H9 (cell line): ENCODE measurements at regions not wholly inside any gene's neighbourhood (a gene's known extent, or its start where the extent isn't known, plus 50 kb on each side); places are given as distances from the start of the nearest gene placed in this dataset.
"Not testable (repeated sequence)": the region's sequence is repeated elsewhere in the genome, so short reads cannot be mapped to it uniquely, and the experiment has no call there.

Experiments used
- DNase-seq: peaks from one replicate; pipeline ENCODE4 v3.0.0-alpha.2; 2017
- H2AFZ ChIP-seq: one replicate; pipeline ENCODE4 v1.6.1; 2013; ENCODE audit warnings: mild to moderate bottlenecking, low read length, control low read depth, moderate library complexity
- H2AK5ac ChIP-seq: 2 replicates; pipeline ENCODE4 v1.6.1; 2013; ENCODE audit warnings: low read length, control low read depth, mixed read lengths; ENCODE audit not compliant: insufficient read length
- H2BK120ac ChIP-seq: one replicate; pipeline ENCODE4 v1.6.1; 2013; ENCODE audit warnings: low read depth, mild to moderate bottlenecking, low read length, control low read depth, inconsistent platforms; ENCODE audit not compliant: poor library complexity, severe bottlenecking
- H2BK12ac ChIP-seq: 2 replicates; pipeline ENCODE4 v1.6.1; 2013; ENCODE audit warnings: low read length, control low read depth, mixed read lengths, low read depth; ENCODE audit not compliant: insufficient read length
- H2BK15ac ChIP-seq: 2 replicates; pipeline ENCODE4 v1.6.1; 2013; ENCODE audit warnings: low read depth, low read length, control low read depth
- H2BK20ac ChIP-seq: one replicate; pipeline ENCODE4 v1.6.1; 2013; ENCODE audit warnings: low read depth, mild to moderate bottlenecking, low read length, control low read depth, inconsistent platforms; ENCODE audit not compliant: poor library complexity, severe bottlenecking
- H2BK5ac ChIP-seq: 2 replicates; pipeline ENCODE4 v1.6.1; 2013; ENCODE audit warnings: low read length, control low read depth, mixed read lengths; ENCODE audit not compliant: insufficient read length
- H3K14ac ChIP-seq: 2 replicates; pipeline ENCODE4 v1.6.1; 2013; ENCODE audit warnings: low read length, control low read depth; ENCODE audit not compliant: insufficient read depth
- H3K18ac ChIP-seq: 2 replicates; pipeline ENCODE4 v1.6.1; 2013; ENCODE audit warnings: low read depth, mild to moderate bottlenecking, mixed read lengths, low read length, control low read depth; ENCODE audit not compliant: insufficient read length
- H3K23ac ChIP-seq: 2 replicates; pipeline ENCODE4 v1.6.1; 2013; ENCODE audit warnings: low read length, control low read depth, mixed read lengths, low read depth; ENCODE audit not compliant: insufficient read length
- H3K23me2 ChIP-seq: 2 replicates; pipeline ENCODE4 v1.6.1; 2013; ENCODE audit warnings: low read depth, mild to moderate bottlenecking, mixed read lengths, low read length, control low read depth; ENCODE audit not compliant: insufficient read length, poor library complexity, severe bottlenecking
- H3K27ac ChIP-seq: 2 replicates; pipeline ENCODE4 v1.5.1; 2013; ENCODE audit warnings: low read length, control low read depth, mixed read lengths, low read depth; ENCODE audit not compliant: insufficient read length
- H3K27me3 ChIP-seq: 2 replicates; pipeline ENCODE4 v1.6.1; 2013; ENCODE audit warnings: low read length, control low read depth, inconsistent platforms; ENCODE audit not compliant: insufficient read depth
- H3K4ac ChIP-seq: 2 replicates; pipeline ENCODE4 v1.6.1; 2013; ENCODE audit warnings: low read depth, mild to moderate bottlenecking, control low read depth, inconsistent platforms, low read length, moderate library complexity
- H3K4me1 ChIP-seq: 2 replicates; pipeline ENCODE4 v1.6.1; 2013; ENCODE audit warnings: low read length, control low read depth, inconsistent platforms; ENCODE audit not compliant: insufficient read depth
- H3K4me2 ChIP-seq: 2 replicates; pipeline ENCODE4 v1.6.1; 2013; ENCODE audit warnings: low read length, control low read depth, mixed read lengths; ENCODE audit not compliant: insufficient read length, insufficient read depth
- H3K56ac ChIP-seq: 2 replicates; pipeline ENCODE4 v1.6.1; 2013; ENCODE audit warnings: low read depth, mild to moderate bottlenecking, mixed read lengths, low read length, control low read depth; ENCODE audit not compliant: insufficient read length
- H3K79me1 ChIP-seq: 2 replicates; pipeline ENCODE4 v1.6.1; 2013; ENCODE audit warnings: low read depth, mild to moderate bottlenecking, moderate library complexity, low read length, control low read depth, inconsistent platforms; ENCODE audit not compliant: insufficient read depth, poor library complexity, severe bottlenecking
- H3K79me2 ChIP-seq: 2 replicates; pipeline ENCODE4 v1.6.1; 2013; ENCODE audit warnings: low read length, control low read depth, inconsistent platforms; ENCODE audit not compliant: insufficient read depth
- H3K9ac ChIP-seq: 2 replicates; pipeline ENCODE4 v1.6.1; 2013; ENCODE audit warnings: low read length, control low read depth, mixed read lengths; ENCODE audit not compliant: insufficient read length; ENCODE audit errors: extremely low read depth
- H3K9me3 ChIP-seq: one replicate; pipeline ENCODE4 v1.6.1; 2013; ENCODE audit warnings: low read depth, low read length, inconsistent platforms; ENCODE audit not compliant: control insufficient read depth
- H3T11ph ChIP-seq: one replicate; pipeline ENCODE4 v1.6.1; 2013; ENCODE audit warnings: mild to moderate bottlenecking, low read length, control low read depth, inconsistent platforms
- H4K20me1 ChIP-seq: one replicate; pipeline ENCODE4 v1.6.1; 2013; ENCODE audit not compliant: control insufficient read depth, insufficient read length, insufficient read depth
- H4K5ac ChIP-seq: 2 replicates; pipeline ENCODE4 v1.6.1; 2013; ENCODE audit warnings: low read depth, mild to moderate bottlenecking, mixed read lengths, low read length, control low read depth; ENCODE audit not compliant: insufficient read length
- H4K8ac ChIP-seq: replicated peaks from 2 replicates; pipeline ENCODE4 v1.6.1; 2013; ENCODE audit warnings: low read length, control low read depth, mixed read lengths, low read depth; ENCODE audit not compliant: insufficient read length
- H4K91ac ChIP-seq: 2 replicates; pipeline ENCODE4 v1.6.1; 2013; ENCODE audit warnings: low read depth, mild to moderate bottlenecking, moderate library complexity, mixed read lengths, low read length, control low read depth; ENCODE audit not compliant: insufficient read length
- H3K27ac Mint-ChIP-seq, 3 experiments: 2 replicates in 2 of 3; 3 replicates in 1 of 3; pipeline ENCODE4 v1.8.0; 2020 to 2021; ENCODE audit warnings: mixed read lengths in 3 of 3, mild to moderate bottlenecking in 1 of 3, moderate library complexity in 1 of 3
- H3K27me3 Mint-ChIP-seq: 2 replicates; pipeline ENCODE4 v1.8.0; 2021; ENCODE audit warnings: low read depth, mild to moderate bottlenecking, moderate library complexity, mixed read lengths
- H3K36me3 Mint-ChIP-seq, 3 experiments: 2 replicates in 2 of 3; 3 replicates in 1 of 3; pipeline ENCODE4 v1.8.0; 2020 to 2021; ENCODE audit warnings: low read depth in 3 of 3, mixed read lengths in 3 of 3; ENCODE audit not compliant: insufficient read depth in 1 of 3
- H3K4me1 Mint-ChIP-seq, 2 experiments: 2 replicates each; pipeline ENCODE4 v1.8.0; 2020; ENCODE audit warnings: mixed read lengths in 2 of 2
- H3K4me3 Mint-ChIP-seq, 2 experiments: 2 replicates in 1 of 2; 3 replicates in 1 of 2; pipeline ENCODE4 v1.8.0; 2020 to 2021; ENCODE audit warnings: mild to moderate bottlenecking in 2 of 2, mixed read lengths in 2 of 2, moderate library complexity in 1 of 2
- H3K9me3 Mint-ChIP-seq, 2 experiments: 2 replicates in 1 of 2; 3 replicates in 1 of 2; pipeline ENCODE4 v1.8.0; 2020; ENCODE audit warnings: mild to moderate bottlenecking in 2 of 2, mixed read lengths in 2 of 2, moderate library complexity in 1 of 2
- WGBS: extraction: QIAGEN DNeasy Blood & Tissue Kit; methylation state at CpG from one replicate; pipeline ENCODE4 v1.1.7; 2013; ENCODE audit warnings: missing lambda C conversion rate, low lambda C conversion rate, mixed read lengths; ENCODE audit not compliant: insufficient read length; ENCODE audit errors: extremely low coverage; 5-methylcytosine and 5-hydroxymethylcytosine counted together
- TF ChIP-seq, protein P1 (sequence below): fragments of 200-600 bp; sonication (generic); conservative IDR thresholded peaks from 3 replicates; pipeline ENCODE4 v1.8.0; 2021; ENCODE audit warnings: antibody characterized with exemption, mild to moderate bottlenecking

DNA sequence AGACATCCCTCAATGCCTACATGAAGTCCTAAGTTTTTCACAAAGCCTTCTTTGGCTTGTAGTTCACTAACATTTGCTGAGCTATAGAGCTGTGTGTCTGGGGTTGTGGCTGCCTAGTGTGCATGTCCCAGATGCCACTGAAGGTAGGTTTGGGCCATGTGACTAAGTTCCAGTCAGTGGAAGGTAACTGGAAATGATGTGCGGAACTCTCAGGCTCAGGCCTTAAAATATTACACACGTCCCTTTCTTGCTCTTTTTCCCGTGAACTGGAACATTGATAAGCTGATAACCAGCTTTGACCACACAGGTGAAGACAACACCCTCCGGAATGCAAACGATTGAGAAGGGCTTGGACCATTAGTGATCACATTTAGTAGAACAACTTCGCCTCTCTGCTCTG, 358.1 kb downstream of the GATA3 start:
- TF ChIP-seq, protein P1, sequence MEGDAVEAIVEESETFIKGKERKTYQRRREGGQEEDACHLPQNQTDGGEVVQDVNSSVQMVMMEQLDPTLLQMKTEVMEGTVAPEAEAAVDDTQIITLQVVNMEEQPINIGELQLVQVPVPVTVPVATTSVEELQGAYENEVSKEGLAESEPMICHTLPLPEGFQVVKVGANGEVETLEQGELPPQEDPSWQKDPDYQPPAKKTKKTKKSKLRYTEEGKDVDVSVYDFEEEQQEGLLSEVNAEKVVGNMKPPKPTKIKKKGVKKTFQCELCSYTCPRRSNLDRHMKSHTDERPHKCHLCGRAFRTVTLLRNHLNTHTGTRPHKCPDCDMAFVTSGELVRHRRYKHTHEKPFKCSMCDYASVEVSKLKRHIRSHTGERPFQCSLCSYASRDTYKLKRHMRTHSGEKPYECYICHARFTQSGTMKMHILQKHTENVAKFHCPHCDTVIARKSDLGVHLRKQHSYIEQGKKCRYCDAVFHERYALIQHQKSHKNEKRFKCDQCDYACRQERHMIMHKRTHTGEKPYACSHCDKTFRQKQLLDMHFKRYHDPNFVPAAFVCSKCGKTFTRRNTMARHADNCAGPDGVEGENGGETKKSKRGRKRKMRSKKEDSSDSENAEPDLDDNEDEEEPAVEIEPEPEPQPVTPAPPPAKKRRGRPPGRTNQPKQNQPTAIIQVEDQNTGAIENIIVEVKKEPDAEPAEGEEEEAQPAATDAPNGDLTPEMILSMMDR, result no peak

DNA sequence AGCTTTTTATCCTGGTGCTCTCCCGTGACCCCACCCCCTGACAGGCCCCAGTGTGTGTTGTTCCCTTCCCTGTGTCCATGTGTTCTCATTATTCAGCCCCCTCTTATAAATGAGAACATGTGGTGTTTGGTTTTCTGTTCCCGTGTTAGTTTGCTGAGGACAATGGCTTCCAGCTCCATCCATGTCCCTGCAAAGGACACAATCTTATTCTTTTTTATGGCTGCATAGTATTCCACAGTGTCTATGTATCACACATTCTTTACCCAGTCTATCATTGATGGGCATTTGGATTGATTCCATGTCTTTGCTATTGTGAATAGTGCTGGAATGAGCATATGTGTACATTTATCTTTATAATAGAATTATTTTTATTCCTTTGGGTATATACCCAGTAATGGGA, 360.5 kb downstream of the GATA3 start:
- not testable (repeated sequence) for H2BK5ac ChIP-seq, H3T11ph ChIP-seq, H2BK20ac ChIP-seq, H3K18ac ChIP-seq, H3K79me2 ChIP-seq, H2BK120ac ChIP-seq, H2BK12ac ChIP-seq, H4K5ac ChIP-seq, H3K4ac ChIP-seq, H3K27ac ChIP-seq, H3K27ac Mint-ChIP-seq, H3K4me2 ChIP-seq, DNase-seq, H4K20me1 ChIP-seq, H3K79me1 ChIP-seq, H3K23ac ChIP-seq, H3K27me3 ChIP-seq, H3K9ac ChIP-seq, H3K9me3 ChIP-seq, H4K91ac ChIP-seq, H3K36me3 Mint-ChIP-seq, H2AFZ ChIP-seq, H2BK15ac ChIP-seq, H3K56ac ChIP-seq, H2AK5ac ChIP-seq, H3K4me3 Mint-ChIP-seq, H3K14ac ChIP-seq, H3K23me2 ChIP-seq, H3K9me3 Mint-ChIP-seq, H3K4me1 ChIP-seq, H4K8ac ChIP-seq, H3K27me3 Mint-ChIP-seq
- H3K4me1 Mint-ChIP-seq, result peaks cover 11 to 13% of the 10 kb centered on the region in 2 experiments
- no CpG with 5 or more reads among the region's 2 CpGs for WGBS

More for the DNA sequence above, 358.1 kb downstream of the GATA3 start:
- Histone ChIP-seq H3K9ac (no peak overlapping the region), H4K8ac (no peak overlapping the region), H2BK12ac (no peak overlapping the region), H4K91ac (no peak overlapping the region), H4K5ac (no peak overlapping the region), H4K20me1 (peaks cover 2% of the 10 kb centered on the region), H2BK20ac (no peak overlapping the region), H3K79me1 (no peaks in the 10 kb centered on the region), H3K4ac (no peak overlapping the region), H3K14ac (no peak overlapping the region), H3K79me2 (no peaks in the 10 kb centered on the region), H2BK5ac (no peak overlapping the region), H2AK5ac (no peak overlapping the region), H3K4me1 (no peaks in the 10 kb centered on the region), H2BK15ac (no peak overlapping the region), H3K27me3 (no peaks in the 10 kb centered on the region), H3K27ac (no peak overlapping the region), H3K4me2 (no peak overlapping the region), H3K23me2 (no peaks in the 10 kb centered on the region), H2AFZ (no peak overlapping the region), H3T11ph (no peak overlapping the region), H3K18ac (no peak overlapping the region), H3K9me3 (no peaks in the 10 kb centered on the region), H2BK120ac (no peak overlapping the region), H3K56ac (no peak overlapping the region), H3K23ac (no peak overlapping the region)
- Mint-ChIP-seq H3K4me3 (no peak overlapping the region), H3K36me3 (no peaks in the 10 kb centered on the region), H3K9me3 (peaks cover 0 to 4% of the 10 kb centered on the region in 2 experiments; a peak in 1 of 5 replicates), H3K4me1 (peaks cover 18 to 21% of the 10 kb centered on the region in 2 experiments), H3K27me3 (peaks cover 3% of the 10 kb centered on the region), H3K27ac (no peak overlapping the region)
- WGBS, result no CpG with 5 or more reads among the region's 6 CpGs
- DNase-seq, result no peak
